GM12878 (cell line): ENCODE measurements at regions not wholly inside any gene's neighbourhood (a gene's known extent, or its start where the extent isn't known, plus 50 kb on each side); places are given as distances from the start of the nearest gene placed in this dataset.

Experiments used
- ATAC-seq: fragments of 200-7000 bp; cut with Tn5 transposase; 3 replicates; pipeline ENCODE4 v1.9.1; 2020; ENCODE audit warnings: mild to moderate bottlenecking, moderate library complexity
- BruUV-seq: library from RNA; stranded (reverse); fragments of 400-500 nt; replicated peaks from 2 replicates; lab custom pipeline; 2021; lab: Mats Ljungman, UMichigan
- CTCF ChIA-PET: fragments of 300-600 bp; sonication (Branson Sonifier 250); formaldehyde crosslinking; extraction: SDS; loops from one replicate; lab custom pipeline; 2021; ENCODE audit warnings: inconsistent platforms; lab: Yijun Ruan, JAX
- POLR2A ChIA-PET: fragments of 350-600 bp; formaldehyde crosslinking; extraction: SDS; loops from one replicate; lab custom pipeline; 2021; ENCODE audit warnings: inconsistent platforms; lab: Charles Lee
- RAD21 ChIA-PET: fragments of 300-600 bp; sonication (Branson Sonifier 250); formaldehyde crosslinking; loops from one replicate; lab custom pipeline; 2023; ENCODE audit warnings: antibody characterized with exemption; ENCODE audit not compliant: unreplicated experiment; lab: Charles Lee
- SMC1A ChIA-PET: fragments of 300-600 bp; sonication (Branson Sonifier 250); formaldehyde crosslinking; loops from one replicate; lab custom pipeline; 2023; ENCODE audit not compliant: unreplicated experiment, uncharacterized antibody; lab: Charles Lee
- DNase-seq: peaks from one replicate; pipeline ENCODE4 v3.0.0-alpha.2; 2011; ENCODE audit warnings: low read depth, low spot score
- FAIRE-seq: peaks from 3 replicates; lab custom pipeline; 2011; peaks lifted over from hg19 to GRCh38; lab: Jason Lieb, UNC
- H2AFZ ChIP-seq: 2 replicates; pipeline ENCODE4 v1.6.0; 2011; ENCODE audit warnings: low read depth, low read length, control low read depth; ENCODE audit not compliant: control insufficient read depth
- H3K27ac ChIP-seq: 2 replicates; pipeline ENCODE4 v1.5.1; 2011; ENCODE audit warnings: control low read depth; ENCODE audit not compliant: control insufficient read depth, insufficient read depth
- H3K27me3 ChIP-seq, 2 experiments: replicated peaks in 1 of 2; 2 replicates each; pipeline versions ENCODE4 v1.6.0 to v1.6.1; 2011; ENCODE audit warnings: low read length in 1 of 2; ENCODE audit not compliant: control insufficient read depth in 2 of 2, insufficient read depth in 2 of 2
- H3K36me3 ChIP-seq, 2 experiments: 2 replicates each; pipeline ENCODE4 v1.5.1; 2011; ENCODE audit warnings: low read length in 1 of 2; ENCODE audit not compliant: control insufficient read depth in 2 of 2, insufficient read depth in 2 of 2
- H3K4me1 ChIP-seq: 2 replicates; pipeline ENCODE4 v1.6.1; 2011; ENCODE audit warnings: mild to moderate bottlenecking, low read length, moderate library complexity, mixed read lengths; ENCODE audit not compliant: control insufficient read depth, insufficient read depth
- H3K4me2 ChIP-seq: 2 replicates; pipeline ENCODE4 v1.6.0; 2011; ENCODE audit warnings: control low read depth; ENCODE audit not compliant: control insufficient read depth, insufficient read depth
- H3K4me3 ChIP-seq: fragments of 200-600 bp; sonication (generic); 2 replicates; pipeline ENCODE4 v1.5.1; 2016
- H3K79me2 ChIP-seq: 2 replicates; pipeline ENCODE4 v1.6.0; 2011; ENCODE audit warnings: low read length; ENCODE audit not compliant: control insufficient read depth, insufficient read depth
- H3K9ac ChIP-seq: 2 replicates; pipeline ENCODE4 v1.8.0; 2011; ENCODE audit warnings: low read length, control low read depth, mixed read lengths; ENCODE audit not compliant: control insufficient read depth, insufficient read depth
- H3K9me3 ChIP-seq: replicated peaks from 3 replicates; pipeline ENCODE4 v1.5.1; 2011; ENCODE audit warnings: mild to moderate bottlenecking, low read length; ENCODE audit not compliant: control insufficient read depth, insufficient read depth
- H4K20me1 ChIP-seq: 2 replicates; pipeline ENCODE4 v1.6.0; 2011; ENCODE audit not compliant: control insufficient read depth, insufficient read depth
- ATF2 ChIP-seq: IDR thresholded peaks from 2 replicates; pipeline ENCODE4 v1.6.1; 2012; ENCODE audit warnings: low read length, inconsistent platforms
- CREM ChIP-seq: IDR thresholded peaks from 2 replicates; pipeline ENCODE4 v1.6.1; 2014; ENCODE audit warnings: antibody characterized with exemption, low read depth
- GABPA ChIP-seq: IDR thresholded peaks from 2 replicates; pipeline ENCODE4 v1.6.1; 2014; ENCODE audit warnings: antibody characterized with exemption, low read depth, mild to moderate bottlenecking, inconsistent platforms
- IRF5 ChIP-seq: fragments of 450-650 bp; IDR thresholded peaks from 2 replicates; pipeline ENCODE4 v1.6.1; 2017; ENCODE audit warnings: borderline replicate concordance
- JUND ChIP-seq: IDR thresholded peaks from 2 replicates; pipeline ENCODE4 v1.6.1; 2012; ENCODE audit warnings: low read depth, mild to moderate bottlenecking, low read length, improper control_type of control experiment, moderate library complexity
- MTA2 ChIP-seq: fragments of 450-650 bp; IDR thresholded peaks from 2 replicates; pipeline ENCODE4 v1.6.1; 2016; ENCODE audit warnings: low read depth, mild to moderate bottlenecking, moderate library complexity
- PKNOX1 ChIP-seq: fragments of 450-650 bp; IDR thresholded peaks from 2 replicates; pipeline ENCODE4 v1.6.1; 2016; ENCODE audit warnings: mild to moderate bottlenecking
- PRDM15 ChIP-seq: fragments of 450-650 bp; formaldehyde crosslinking; IDR thresholded peaks from 2 replicates; pipeline ENCODE4 v1.4.0; 2020; ENCODE audit warnings: mild to moderate bottlenecking, moderate library complexity
- RFX5 ChIP-seq: IDR thresholded peaks from 2 replicates; pipeline ENCODE4 v1.6.1; 2011; ENCODE audit warnings: low read depth, low read length, improper control_type of control experiment
- SMAD5 ChIP-seq: IDR thresholded peaks from 2 replicates; pipeline ENCODE4 v1.6.1; 2016; ENCODE audit warnings: antibody characterized with exemption, low read depth
- TCF3 ChIP-seq: IDR thresholded peaks from 2 replicates; pipeline ENCODE4 v1.6.1; 2012; ENCODE audit warnings: low read depth, mild to moderate bottlenecking, low read length, borderline replicate concordance; ENCODE audit not compliant: insufficient read depth
- USF1 ChIP-seq: IDR thresholded peaks from 2 replicates; pipeline ENCODE4 v1.6.1; 2011; ENCODE audit warnings: borderline replicate concordance, low read depth, mild to moderate bottlenecking, moderate library complexity, mixed read lengths, low read length; ENCODE audit not compliant: insufficient read depth; ENCODE audit errors: extremely low read length
- WGBS: methylation state at CpG from one replicate; pipeline ENCODE4 v1.1.6; 2016; ENCODE audit warnings: low lambda C conversion rate; ENCODE audit not compliant: insufficient replicate concordance, insufficient coverage; ENCODE audit errors: missing lambda C conversion rate; 5-methylcytosine and 5-hydroxymethylcytosine counted together
- in situ Hi-C: fragments of 300-500 bp; cut with MboI; formaldehyde crosslinking; loops from 9 replicates; pipeline ENCODE4 v1.14.3; 2018; ENCODE audit warnings: mixed read lengths
- intact Hi-C: fragments of 100-400 bp; cut with micrococcal nuclease; formaldehyde crosslinking; loops from one replicate; pipeline ENCODE4 v1.14.2; 2022; ENCODE audit not compliant: unreplicated experiment

- TF ChIP-seq PRDM15 = no peak
- TF ChIP-seq CREM = no peak
- TF ChIP-seq PKNOX1 = no peak
- TF ChIP-seq MTA2 = no peak
- no peak for TF ChIP-seq IRF5
- no peak for TF ChIP-seq RFX5
- no peak for TF ChIP-seq TCF3
These were observed 310.2 kb upstream of the SUCLG2 start (continued) for GRCh38 chr3:67964596-67964995.

- Histone ChIP-seq H3K79me2 (no peaks in the 10 kb centered on the region), H2AFZ (no peak overlapping the region), H3K9me3 (no peaks in the 10 kb centered on the region), H3K4me3 (no peak overlapping the region), H3K4me2 (no peak overlapping the region), H3K36me3 (no peaks in the 10 kb centered on the region), H4K20me1 (no peaks in the 10 kb centered on the region), H3K9ac (no peak overlapping the region), H3K27ac (no peak overlapping the region), H3K27me3 (no peaks in the 10 kb centered on the region), H3K4me1 (no peaks in the 10 kb centered on the region)
- CTCF ChIA-PET = no interaction called here
- 12% methylated on average over 2 of the region's 2 CpGs for WGBS
- FAIRE-seq = no peak
- POLR2A ChIA-PET = no interaction called here
- in situ Hi-C loops (no loop called here), intact Hi-C loops (no loop called here)
- no peak for ATAC-seq
- BruUV-seq = no TSS peak
- SMC1A ChIA-PET = interaction anchor here (0.7 to 2.1 kb wide), 2 partner anchors 11 to 919 kb away, joined by 3 to 6 read pairs; no protein-coding TSS in a partner anchor
- RAD21 ChIA-PET = no interaction called here
- no peak for DNase-seq
- no peak for TF ChIP-seq USF1
- no peak for TF ChIP-seq GABPA
- no peak for TF ChIP-seq ATF2
- no peak for TF ChIP-seq JUND
- no peak for TF ChIP-seq SMAD5
These were observed 302.9 kb upstream of the SUCLG2 start for GRCh38 chr3:67957268-67957667.
